K562 (cell line): ENCODE measurements at regions not wholly inside any gene's neighbourhood (a gene's known extent, or its start where the extent isn't known, plus 50 kb on each side); places are given as distances from the start of the nearest gene placed in this dataset.

Experiments used
- BACH1 ChIP-seq: fragments of 200-800 bp; sonication (Bioruptor generic); IDR thresholded peaks from 2 replicates; pipeline ENCODE4 v1.6.1; 2016; ENCODE audit warnings: missing genetic modification characterization, missing compliant biosample characterization
- CTCF ChIP-seq, 3 experiments: IDR thresholded peaks in 2 of 3; conservative IDR thresholded peaks in 1 of 3; 2 replicates each; pipeline ENCODE4 v1.5.1; 2011 to 2012; ENCODE audit warnings: low read length in 3 of 3, mild to moderate bottlenecking in 3 of 3, control low read depth in 2 of 3, improper control_type of control experiment in 1 of 3, inconsistent platforms in 1 of 3, low read depth in 1 of 3, mixed read lengths in 1 of 3, moderate library complexity in 1 of 3; ENCODE audit not compliant: insufficient read depth in 2 of 3
- ELF1 ChIP-seq: fragments of 200-800 bp; sonication (Bioruptor generic); IDR thresholded peaks from 2 replicates; pipeline ENCODE4 v1.6.1; 2016; ENCODE audit warnings: missing genetic modification characterization, missing compliant biosample characterization
- ELK1 ChIP-seq: sonication (generic); formaldehyde crosslinking; IDR thresholded peaks from 2 replicates; pipeline ENCODE4 v1.8.1; 2022; ENCODE audit warnings: missing genetic modification reagents
- GMEB1 ChIP-seq: fragments of 250-450 bp; sonication (Bioruptor Pico); IDR thresholded peaks from 2 replicates; pipeline ENCODE4 v1.4.0; 2020; ENCODE audit warnings: mild to moderate bottlenecking
- GTF2E2 ChIP-seq: fragments of 200-800 bp; sonication (Bioruptor generic); IDR thresholded peaks from 2 replicates; pipeline ENCODE4 v1.6.1; 2016; ENCODE audit warnings: missing genetic modification characterization, missing compliant biosample characterization
- MTF1 ChIP-seq: fragments of 250-450 bp; sonication (Bioruptor Pico); IDR thresholded peaks from 2 replicates; pipeline ENCODE4 v1.9.0; 2021; ENCODE audit warnings: moderate library complexity, mild to moderate bottlenecking, inconsistent platforms, borderline replicate concordance
- NFATC3 ChIP-seq: fragments of 450-650 bp; IDR thresholded peaks from 2 replicates; pipeline ENCODE4 v1.6.1; 2017; ENCODE audit warnings: mild to moderate bottlenecking
- PBX2 ChIP-seq, 2 experiments: IDR thresholded peaks in 1 of 2; conservative IDR thresholded peaks in 1 of 2; 2 replicates each; pipeline ENCODE4 v1.6.1; 2016; ENCODE audit warnings: low read depth in 2 of 2, mild to moderate bottlenecking in 1 of 2, missing compliant biosample characterization in 1 of 2, missing genetic modification characterization in 1 of 2, moderate library complexity in 1 of 2
- PHB2 ChIP-seq: fragments of 450-650 bp; IDR thresholded peaks from 2 replicates; pipeline ENCODE4 v1.6.1; 2017; ENCODE audit warnings: low read depth
- RBM17 ChIP-seq: fragments of 200-400 bp; formaldehyde crosslinking; IDR thresholded peaks from 2 replicates; pipeline ENCODE4 v1.6.1; 2017; ENCODE audit warnings: low read depth, mild to moderate bottlenecking, low read length, borderline replicate concordance
- SP1 ChIP-seq: sonication (generic); formaldehyde crosslinking; IDR thresholded peaks from 2 replicates; pipeline ENCODE4 v1.8.1; 2022; ENCODE audit warnings: mild to moderate bottlenecking, missing genetic modification reagents

- TF ChIP-seq ELK1 (CRISPR knock-in tag), result no peak
- no peak for TF ChIP-seq GTF2E2 (tag)
- no peak for TF ChIP-seq CTCF (IDR thresholded peaks at IDR 0.05 in 2 of 3, conservative IDR thresholded peaks at IDR 0.05 in 1 of 3; ENCODE audit: insufficient read depth in 2 of 3, low read depth in 1 of 3, low read length in 3 of 3)
- TF ChIP-seq SP1 (CRISPR knock-in tag), result no peak
- no peak for TF ChIP-seq ELF1 (tag)
- TF ChIP-seq GMEB1, result no peak
- no peak for TF ChIP-seq BACH1 (tag)
- TF ChIP-seq MTF1 (CRISPR knock-in tag), result no peak
- no peak for TF ChIP-seq NFATC3
- TF ChIP-seq PBX2 (CRISPR knock-in tag; IDR thresholded peaks at IDR 0.05; ENCODE audit: low read depth), result no peak
- TF ChIP-seq PBX2 (tag; conservative IDR thresholded peaks at IDR 0.05; ENCODE audit: low read depth), result no peak
- no peak for TF ChIP-seq PHB2
- no peak for TF ChIP-seq RBM17
These were observed 245.5 kb upstream of the PARD3B start for GRCh38 chr2:204299766-204300165.
